ENCODE measurements at regions not wholly inside any gene's neighbourhood (a gene's known extent, or its start where the extent isn't known, plus 50 kb on each side); places are given as distances from the start of the nearest gene placed in this dataset.

DNA sequence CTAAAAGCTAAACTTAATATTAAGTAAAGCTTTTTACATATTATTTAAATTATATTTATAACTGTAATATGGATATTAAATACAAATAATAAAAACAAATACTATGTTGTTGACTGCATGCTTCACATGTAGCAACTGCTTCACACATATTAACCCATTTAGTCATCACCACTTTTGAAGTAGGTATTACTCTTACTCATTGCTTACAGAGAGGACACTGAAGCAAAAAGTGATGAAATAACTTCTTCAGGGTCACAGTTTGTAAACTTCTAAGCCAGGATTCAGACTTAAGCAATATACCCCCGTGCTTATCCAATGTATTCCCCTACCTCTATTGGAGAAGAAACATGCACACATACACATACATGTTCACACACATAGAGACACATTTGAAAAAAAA lies 166.6 kb downstream of the DKK2 start:
- Mint-ChIP-seq H3K4me1 (ENCODE audit: low read depth) (no peaks in the 10 kb centered on the region), H3K27ac (no peak overlapping the region), H3K36me3 (no peaks in the 10 kb centered on the region), H3K4me3 (no peak overlapping the region), H3K9me3 (peaks cover 4% of the 10 kb centered on the region), H3K27me3 (no peaks in the 10 kb centered on the region)
- DNase-seq = no peak
- intact Hi-C loops (cut with micrococcal nuclease) = no loop called here
- ChIA-PET POLR2A (no interaction called here), CTCF (no interaction called here)

- Mint-ChIP-seq H3K4me3 (no peak overlapping the region), H3K27me3 (no peaks in the 10 kb centered on the region), H3K27ac (no peak overlapping the region), H3K9me3 (peaks cover 4% of the 10 kb centered on the region), H3K4me1 (ENCODE audit: low read depth) (no peaks in the 10 kb centered on the region), H3K36me3 (no peaks in the 10 kb centered on the region)
- DNase-seq = no peak
- ChIA-PET CTCF (interaction anchor here (1.7 kb wide), 1 partner anchor 30 kb away, joined by 5 read pairs; no protein-coding TSS in a partner anchor), POLR2A (no interaction called here)
- intact Hi-C loops (cut with micrococcal nuclease) = no loop called here
Measured at GRCh38 chr4:106868381-106869035, 167.6 kb downstream of the DKK2 start.

DNA sequence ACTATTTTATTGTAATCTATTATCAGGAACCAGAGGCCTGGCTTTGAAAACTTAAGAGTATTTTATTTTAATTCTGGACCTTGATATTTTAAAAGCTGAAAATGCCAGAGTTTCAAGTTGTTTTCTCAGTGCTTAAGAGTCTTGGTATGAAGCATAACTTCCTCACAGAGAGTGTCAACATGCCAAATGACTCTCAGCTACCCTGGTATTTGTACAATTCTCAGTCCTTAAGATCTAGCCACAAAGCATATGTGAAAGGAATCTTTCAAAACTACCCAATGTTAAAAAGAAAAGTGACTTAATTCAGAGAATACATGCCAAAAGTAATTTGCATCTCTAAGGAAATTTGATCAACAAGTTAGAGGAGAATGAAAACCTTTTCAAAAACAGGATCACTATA lies 171.9 kb downstream of the DKK2 start:
- Mint-ChIP-seq H3K36me3 (no peaks in the 10 kb centered on the region), H3K9me3 (peaks cover 4% of the 10 kb centered on the region), H3K27me3 (no peaks in the 10 kb centered on the region), H3K4me1 (ENCODE audit: low read depth) (no peaks in the 10 kb centered on the region), H3K4me3 (no peak overlapping the region), H3K27ac (no peak overlapping the region)
- ChIA-PET CTCF (no interaction called here), POLR2A (no interaction called here)
- no peak for DNase-seq
- intact Hi-C loops (cut with micrococcal nuclease) = no loop called here

DNA sequence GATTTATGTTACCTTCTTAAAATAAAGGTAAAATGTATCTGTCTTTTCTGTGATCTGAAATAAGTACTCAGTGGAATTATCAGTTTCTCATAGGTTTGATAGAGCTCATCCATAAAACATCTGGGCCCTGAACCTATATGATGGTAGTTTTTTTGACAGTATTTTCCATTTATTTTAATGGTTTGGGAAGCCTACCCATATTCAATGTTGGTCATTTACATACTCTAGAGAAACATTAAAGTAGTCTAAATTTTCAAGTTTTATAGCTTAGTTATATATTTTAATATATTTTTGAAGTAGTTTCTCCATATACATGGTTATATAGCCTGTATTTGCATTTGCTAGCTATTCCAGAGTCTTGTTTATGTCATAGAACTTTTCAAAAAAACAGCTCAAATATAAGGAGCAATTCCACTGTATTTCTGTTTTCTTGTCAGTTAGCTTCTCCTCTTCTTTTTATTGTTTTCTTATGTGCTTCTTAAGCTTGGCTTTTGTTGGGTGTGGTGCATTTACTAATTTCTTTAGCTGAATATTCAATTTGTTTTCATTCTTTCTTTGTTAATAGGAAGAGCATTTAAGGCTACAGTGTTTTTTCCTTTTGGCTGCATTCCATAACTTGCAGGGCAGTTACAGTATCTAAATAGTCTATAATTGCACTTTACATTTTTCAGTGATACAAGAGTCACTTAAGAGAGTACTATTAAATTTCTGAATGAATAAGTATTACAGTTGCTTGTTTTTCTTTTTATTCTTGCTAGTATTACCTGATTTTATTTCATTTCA lies 181.4 kb downstream of the DKK2 start:
- intact Hi-C loops (cut with micrococcal nuclease) = no loop called here
- no peak for DNase-seq
- Mint-ChIP-seq H3K36me3 (no peaks in the 10 kb centered on the region), H3K9me3 (no peaks in the 10 kb centered on the region), H3K27ac (no peak overlapping the region), H3K4me3 (no peak overlapping the region), H3K27me3 (no peaks in the 10 kb centered on the region), H3K4me1 (ENCODE audit: low read depth) (no peaks in the 10 kb centered on the region)
- ChIA-PET POLR2A (no interaction called here), CTCF (no interaction called here)

GRCh38 chr4:106852426-106852825 lies 183.7 kb downstream of the DKK2 start:
- POLR2A ChIA-PET = no interaction called here
- no peak for DNase-seq
- intact Hi-C loops (cut with micrococcal nuclease) = no loop called here
- no peaks in the 10 kb centered on the region for H3K4me1 Mint-ChIP-seq (ENCODE audit: low read depth)
- CTCF ChIA-PET = no interaction called here
- no peaks in the 10 kb centered on the region for H3K27me3 Mint-ChIP-seq
- H3K4me3 Mint-ChIP-seq = no peak overlapping the region
- H3K36me3 Mint-ChIP-seq = no peaks in the 10 kb centered on the region
- H3K27ac Mint-ChIP-seq = no peak overlapping the region
- no peaks in the 10 kb centered on the region for H3K9me3 Mint-ChIP-seq

DNA sequence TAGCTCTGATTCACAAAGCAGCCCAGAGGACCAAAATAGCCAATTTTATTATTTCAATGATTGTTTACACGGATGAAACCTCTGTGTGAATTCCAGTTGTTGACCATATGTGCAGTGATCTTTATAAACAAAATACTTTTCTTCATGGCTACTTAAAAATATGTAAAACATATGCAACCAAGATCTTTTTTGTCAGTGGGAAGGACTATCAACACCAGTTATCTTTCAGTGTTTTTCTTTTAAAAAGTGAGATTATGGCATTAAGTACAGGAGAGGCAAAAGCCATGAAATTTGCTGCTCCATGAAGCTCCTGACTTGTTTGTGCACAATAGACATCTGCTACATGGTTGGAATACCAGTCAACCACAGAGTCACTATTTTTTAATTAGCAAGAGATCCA lies 184.4 kb downstream of the DKK2 start:
- DNase-seq = no peak
- intact Hi-C loops (cut with micrococcal nuclease) = no loop called here
- no peaks in the 10 kb centered on the region for H3K9me3 Mint-ChIP-seq
- CTCF ChIA-PET = no interaction called here
- H3K4me1 Mint-ChIP-seq (ENCODE audit: low read depth) = no peaks in the 10 kb centered on the region
- POLR2A ChIA-PET = no interaction called here
- no peaks in the 10 kb centered on the region for H3K27me3 Mint-ChIP-seq
- no peak overlapping the region for H3K27ac Mint-ChIP-seq
- H3K36me3 Mint-ChIP-seq = no peaks in the 10 kb centered on the region
- no peak overlapping the region for H3K4me3 Mint-ChIP-seq

GRCh38 chr4:106850691-106851090 lies 185.4 kb downstream of the DKK2 start:
- no peaks in the 10 kb centered on the region for H3K36me3 Mint-ChIP-seq
- no peaks in the 10 kb centered on the region for H3K27me3 Mint-ChIP-seq
- no peaks in the 10 kb centered on the region for H3K9me3 Mint-ChIP-seq
- ChIA-PET CTCF (no interaction called here), POLR2A (no interaction called here)
- no peak overlapping the region for H3K4me3 Mint-ChIP-seq
- no peak overlapping the region for H3K27ac Mint-ChIP-seq
- DNase-seq = no peak
- no peaks in the 10 kb centered on the region for H3K4me1 Mint-ChIP-seq (ENCODE audit: low read depth)
- intact Hi-C loops (cut with micrococcal nuclease) = no loop called here

DNA sequence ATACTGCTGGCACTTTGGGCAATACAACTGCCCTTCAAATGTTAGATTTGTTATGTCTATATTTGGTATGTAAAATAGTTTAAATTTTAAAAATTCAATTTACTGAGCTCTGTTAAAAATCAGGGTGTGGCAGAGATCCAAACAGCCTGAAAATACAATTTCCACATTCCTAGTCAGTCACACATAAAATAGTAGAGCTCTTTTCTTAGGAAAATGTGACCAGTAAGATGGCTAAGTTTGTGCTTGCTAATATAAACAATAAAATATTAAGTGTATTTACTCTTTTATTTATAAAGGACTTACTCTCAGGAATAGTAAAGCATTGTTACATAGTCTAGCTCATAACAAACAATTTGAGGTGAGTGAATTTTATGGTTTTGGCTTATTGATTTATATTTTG lies 200.2 kb downstream of the DKK2 start:
- no peaks in the 10 kb centered on the region for H3K27me3 Mint-ChIP-seq
- DNase-seq = no peak
- H3K9me3 Mint-ChIP-seq = peaks cover 24% of the 10 kb centered on the region
- CTCF ChIA-PET = no interaction called here
- intact Hi-C loops (cut with micrococcal nuclease) = no loop called here
- H3K4me1 Mint-ChIP-seq (ENCODE audit: low read depth) = no peaks in the 10 kb centered on the region
- H3K36me3 Mint-ChIP-seq = no peaks in the 10 kb centered on the region
- POLR2A ChIA-PET = no interaction called here
- no peak overlapping the region for H3K4me3 Mint-ChIP-seq
- no peak overlapping the region for H3K27ac Mint-ChIP-seq

DNA sequence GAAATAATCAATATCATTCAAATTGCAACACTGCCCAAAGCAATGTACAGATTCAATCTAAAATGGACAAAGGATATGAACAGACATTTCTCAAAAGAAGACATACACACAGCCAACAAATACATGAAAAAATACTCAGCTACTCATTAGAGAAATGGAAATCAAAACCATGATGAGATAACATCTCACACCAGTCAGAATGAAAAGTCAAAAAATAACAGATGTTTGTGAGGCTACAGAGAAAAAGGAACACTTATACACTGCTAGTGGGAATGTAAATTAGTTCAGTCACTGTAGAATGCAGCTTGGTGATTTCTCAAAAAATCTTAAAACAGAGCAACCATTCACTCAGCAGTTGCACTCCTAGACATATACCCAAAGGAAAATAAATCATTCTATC lies 205.2 kb downstream of the DKK2 start:
- CTCF ChIA-PET = no interaction called here
- intact Hi-C loops (cut with micrococcal nuclease) = no loop called here
- no peak overlapping the region for H3K4me3 Mint-ChIP-seq
- H3K27me3 Mint-ChIP-seq = no peaks in the 10 kb centered on the region
- no peak for DNase-seq
- no peaks in the 10 kb centered on the region for H3K36me3 Mint-ChIP-seq
- peaks cover 9% of the 10 kb centered on the region for H3K9me3 Mint-ChIP-seq
- no peak overlapping the region for H3K27ac Mint-ChIP-seq
- no peaks in the 10 kb centered on the region for H3K4me1 Mint-ChIP-seq (ENCODE audit: low read depth)
- POLR2A ChIA-PET = no interaction called here

- no peak overlapping the region for H3K4me3 Mint-ChIP-seq
- no peak for DNase-seq
- no peaks in the 10 kb centered on the region for H3K36me3 Mint-ChIP-seq
- POLR2A ChIA-PET = no interaction called here
- intact Hi-C loops (cut with micrococcal nuclease) = no loop called here
- H3K27me3 Mint-ChIP-seq = no peaks in the 10 kb centered on the region
- CTCF ChIA-PET = no interaction called here
- H3K9me3 Mint-ChIP-seq = no peaks in the 10 kb centered on the region
- H3K4me1 Mint-ChIP-seq (ENCODE audit: low read depth) = no peaks in the 10 kb centered on the region
- no peak overlapping the region for H3K27ac Mint-ChIP-seq
Measured at GRCh38 chr4:106818764-106819163, 217.3 kb downstream of the DKK2 start.

DNA sequence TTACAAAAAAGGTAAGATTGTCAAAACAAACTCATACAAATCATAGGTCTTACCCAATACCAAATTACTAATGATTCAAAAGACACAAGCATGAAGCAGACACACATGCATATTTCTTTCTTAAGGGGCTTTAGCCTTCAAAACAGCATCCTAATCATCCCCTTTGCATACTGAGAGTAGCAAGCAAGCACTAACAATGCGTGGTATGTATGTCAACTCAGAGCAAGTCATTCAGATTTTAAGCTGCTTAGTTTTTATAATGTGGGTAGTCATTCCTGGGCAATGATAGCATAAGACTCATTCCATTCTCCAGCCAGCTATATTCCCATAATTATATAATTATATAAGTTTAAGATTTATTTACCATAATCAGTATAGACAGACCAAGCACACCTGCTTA lies 219.6 kb downstream of the DKK2 start:
- DNase-seq = no peak
- Mint-ChIP-seq H3K9me3 (no peaks in the 10 kb centered on the region), H3K27me3 (no peaks in the 10 kb centered on the region), H3K4me3 (no peak overlapping the region), H3K4me1 (ENCODE audit: low read depth) (no peaks in the 10 kb centered on the region), H3K27ac (no peak overlapping the region), H3K36me3 (no peaks in the 10 kb centered on the region)
- CTCF ChIA-PET = no interaction called here
- POLR2A ChIA-PET = no interaction called here
- intact Hi-C loops (cut with micrococcal nuclease) = no loop called here

GRCh38 chr4:106810122-106810521 lies 226.0 kb downstream of the DKK2 start:
- CTCF ChIA-PET = no interaction called here
- DNase-seq = no peak
- Mint-ChIP-seq H3K9me3 (no peaks in the 10 kb centered on the region), H3K27me3 (no peaks in the 10 kb centered on the region), H3K4me3 (no peak overlapping the region), H3K36me3 (no peaks in the 10 kb centered on the region), H3K4me1 (ENCODE audit: low read depth) (no peaks in the 10 kb centered on the region), H3K27ac (no peak overlapping the region)
- POLR2A ChIA-PET = no interaction called here
- intact Hi-C loops (cut with micrococcal nuclease) = no loop called here

DNA sequence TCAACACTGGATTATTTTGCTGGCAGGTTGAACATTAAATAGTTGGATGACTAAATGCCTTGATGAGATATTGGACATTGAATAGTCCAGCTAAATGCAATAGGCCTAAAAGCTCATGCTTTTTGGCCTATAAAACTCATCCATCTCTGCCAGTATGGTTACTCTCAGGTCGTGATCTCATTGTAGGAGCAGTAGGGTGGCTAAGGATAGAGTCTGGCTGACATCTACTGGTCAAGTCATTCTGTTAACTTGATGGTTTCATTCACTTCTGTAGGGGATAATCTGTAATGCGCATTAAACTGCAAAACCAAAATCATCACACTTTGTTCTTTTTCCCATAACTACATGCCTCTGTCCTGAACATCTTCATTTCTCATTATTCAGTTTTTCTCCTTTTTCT lies 227.0 kb downstream of the DKK2 start:
- Mint-ChIP-seq H3K27ac (no peak overlapping the region), H3K9me3 (no peaks in the 10 kb centered on the region), H3K4me1 (ENCODE audit: low read depth) (no peaks in the 10 kb centered on the region), H3K4me3 (no peak overlapping the region), H3K27me3 (no peaks in the 10 kb centered on the region), H3K36me3 (no peaks in the 10 kb centered on the region)
- intact Hi-C loops (cut with micrococcal nuclease) = no loop called here
- POLR2A ChIA-PET = no interaction called here
- CTCF ChIA-PET = no interaction called here
- no peak for DNase-seq

Data from activated CD4-positive, alpha-beta memory T cell treated with anti-CD3 and anti-CD28 coated beads for 36 hours (primary cell).